ENCODE measurements at regions not wholly inside any gene's neighbourhood (a gene's known extent, or its start where the extent isn't known, plus 50 kb on each side); places are given as distances from the start of the nearest gene placed in this dataset.

- no peaks in the 10 kb centered on the region for H3K4me1 ChIP-seq
- WGBS, 2 donors: 84 to 94% methylated on average over 2 of the region's 2 CpGs
- no peaks in the 10 kb centered on the region for H3K27me3 ChIP-seq
- H3K9me3 ChIP-seq: no peaks in the 10 kb centered on the region
- H3K4me3 ChIP-seq (replicated peaks in 1 of 3): no peak overlapping the region
- H3K36me3 ChIP-seq: no peaks in the 10 kb centered on the region
- no peak for DNase-seq
- TF ChIP-seq CTCF (IDR thresholded peaks at IDR 0.05) (no peak), POLR2A (IDR thresholded peaks at IDR 0.05) (no peak)
- no peak overlapping the region for H3K27ac ChIP-seq
- intact Hi-C loops (cut with DNase I): no loop called here
Measured at GRCh38 chr6:150744522-150745260, 120.8 kb upstream of the MTHFD1L start.

- Histone ChIP-seq H3K4me3 (replicated peaks in 1 of 3) (no peak overlapping the region), H3K4me1 (no peaks in the 10 kb centered on the region), H3K36me3 (no peaks in the 10 kb centered on the region), H3K27me3 (no peaks in the 10 kb centered on the region), H3K9me3 (no peaks in the 10 kb centered on the region), H3K27ac (no peak overlapping the region)
- WGBS, 2 donors: 33% methylated on average over 7 of the region's 7 CpGs
- no peak for TF ChIP-seq POLR2A (IDR thresholded peaks at IDR 0.05)
- no peak for TF ChIP-seq CTCF (IDR thresholded peaks at IDR 0.05)
- intact Hi-C loops (cut with DNase I): no loop called here
- peak; percentile 72 to 75 for DNase-seq
Measured at GRCh38 chr6:150745896-150746295, 119.6 kb upstream of the MTHFD1L start.

- H3K36me3 ChIP-seq: no peaks in the 10 kb centered on the region
- H3K27me3 ChIP-seq: no peaks in the 10 kb centered on the region
- H3K4me1 ChIP-seq: no peaks in the 10 kb centered on the region
- H3K9me3 ChIP-seq: no peaks in the 10 kb centered on the region
- no peak overlapping the region for H3K4me3 ChIP-seq (replicated peaks in 1 of 3)
- WGBS, 2 donors: 75 to 92% methylated on average over 4 of the region's 4 CpGs
- no peak overlapping the region for H3K27ac ChIP-seq
- TF ChIP-seq POLR2A (IDR thresholded peaks at IDR 0.05) (no peak), CTCF (IDR thresholded peaks at IDR 0.05) (no peak)
- no peak for DNase-seq
- intact Hi-C loops (cut with DNase I): no loop called here
Measured at GRCh38 chr6:150747155-150747554, 118.3 kb upstream of the MTHFD1L start.

GRCh38 chr6:150749091-150749670 is 116.3 kb upstream of the MTHFD1L start:
- intact Hi-C loops (cut with DNase I): no loop called here
- no peaks in the 10 kb centered on the region for H3K36me3 ChIP-seq

More at GRCh38 chr6:150749091-150749670, 116.3 kb upstream of the MTHFD1L start:
- TF ChIP-seq CTCF (IDR thresholded peaks at IDR 0.05): no peak
- TF ChIP-seq POLR2A (IDR thresholded peaks at IDR 0.05): no peak
- no peaks in the 10 kb centered on the region for H3K9me3 ChIP-seq
- 90% methylated on average over 8 of the region's 8 CpGs for WGBS, 2 donors
- no peak for DNase-seq
- peaks cover 0 to 6% of the 10 kb centered on the region in 2 donors for H3K4me1 ChIP-seq
- H3K27me3 ChIP-seq: no peaks in the 10 kb centered on the region
- H3K27ac ChIP-seq: no peak overlapping the region
- no peak overlapping the region for H3K4me3 ChIP-seq (replicated peaks in 1 of 3)
